SIG-M5 treated with dmso at 0.1 percent for 504 hours (cell line): ENCODE measurements at regions not wholly inside any gene's neighbourhood (a gene's known extent, or its start where the extent isn't known, plus 50 kb on each side); places are given as distances from the start of the nearest gene placed in this dataset.

Experiments
- DNase-seq: peaks from one replicate; lab custom pipeline; 2025; ENCODE audit not compliant: unreplicated experiment; lab: John Stamatoyannopoulos, UW

GRCh38 chr20:20888266-20888656, 175.8 kb upstream of the RALGAPA2 start:
- no peak for DNase-seq

DNA sequence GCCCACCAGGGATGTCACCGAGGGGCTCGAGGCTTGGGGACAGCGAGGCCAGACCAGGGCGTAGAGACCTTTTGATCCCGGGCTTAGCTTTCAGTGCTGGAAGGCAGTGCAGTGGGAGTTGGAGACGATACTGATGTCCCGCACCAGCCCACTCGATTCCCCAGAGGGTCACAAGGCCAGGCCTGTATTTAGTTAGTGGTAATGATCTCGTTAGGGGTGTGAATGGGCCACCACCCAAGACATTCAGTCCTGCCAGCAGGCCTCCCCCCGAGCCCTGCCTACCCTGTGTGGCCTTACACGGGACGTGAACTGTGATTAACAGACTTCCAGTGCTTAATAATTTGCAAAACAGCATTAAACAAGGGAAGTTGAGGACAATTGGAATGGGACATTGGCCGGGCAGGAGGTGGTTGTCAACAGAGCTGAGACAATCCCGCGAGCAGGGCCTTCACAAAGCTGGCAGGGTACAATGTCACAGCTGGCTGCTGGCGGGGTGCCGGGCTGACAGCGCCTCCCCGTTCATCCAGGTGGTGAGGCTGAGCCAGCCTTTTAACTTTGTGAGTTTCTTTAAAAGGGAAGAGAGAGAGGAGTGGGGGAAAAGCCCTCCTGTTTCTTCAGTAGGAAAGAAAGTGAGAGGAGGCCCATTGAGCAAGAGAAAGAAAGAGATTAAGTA, 175.3 kb upstream of the RALGAPA2 start:
- DNase-seq, result no peak

- no peak for DNase-seq
These were observed 169.4 kb upstream of the RALGAPA2 start for GRCh38 chr20:20881808-20882207.

DNA sequence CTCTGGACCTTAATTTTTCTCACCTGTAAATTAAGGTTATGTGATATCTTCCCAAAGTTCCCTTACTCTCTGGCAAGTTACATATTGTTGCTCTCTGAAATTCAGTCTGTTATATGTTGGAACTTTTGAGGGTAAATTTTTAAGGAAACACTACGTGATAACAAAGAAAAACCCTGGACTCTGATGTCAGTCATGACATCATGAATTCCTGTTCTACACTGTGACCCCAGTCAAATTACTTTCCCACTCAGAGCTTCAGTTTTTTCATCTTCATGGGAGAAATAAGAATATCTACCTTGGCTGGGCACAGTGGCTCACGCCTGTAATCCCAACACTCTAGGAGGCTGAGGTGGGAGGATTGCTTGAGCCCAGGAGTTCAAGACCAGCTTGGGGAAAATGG, 164.6 kb upstream of the RALGAPA2 start:
- DNase-seq, result no peak

DNA sequence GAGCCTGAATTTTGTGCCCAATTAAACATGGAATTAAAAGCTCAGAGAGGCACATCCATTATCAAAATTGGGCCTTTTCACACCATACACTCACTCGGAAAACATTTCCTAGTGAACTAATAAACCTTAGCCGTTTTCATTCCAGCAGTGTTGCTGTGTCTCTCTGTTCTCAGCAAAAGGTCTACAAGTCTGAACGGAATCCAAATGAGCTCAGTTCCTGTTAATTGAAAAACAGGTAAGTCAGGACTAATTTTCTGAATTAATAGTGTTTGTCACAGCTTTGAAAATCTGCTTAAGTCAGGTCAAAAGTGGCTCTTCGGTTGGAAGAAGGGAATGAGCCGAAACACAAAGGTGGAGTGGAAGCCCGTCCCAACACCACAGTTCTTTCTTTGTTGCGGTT, 163.3 kb upstream of the RALGAPA2 start:
- no peak for DNase-seq

DNA sequence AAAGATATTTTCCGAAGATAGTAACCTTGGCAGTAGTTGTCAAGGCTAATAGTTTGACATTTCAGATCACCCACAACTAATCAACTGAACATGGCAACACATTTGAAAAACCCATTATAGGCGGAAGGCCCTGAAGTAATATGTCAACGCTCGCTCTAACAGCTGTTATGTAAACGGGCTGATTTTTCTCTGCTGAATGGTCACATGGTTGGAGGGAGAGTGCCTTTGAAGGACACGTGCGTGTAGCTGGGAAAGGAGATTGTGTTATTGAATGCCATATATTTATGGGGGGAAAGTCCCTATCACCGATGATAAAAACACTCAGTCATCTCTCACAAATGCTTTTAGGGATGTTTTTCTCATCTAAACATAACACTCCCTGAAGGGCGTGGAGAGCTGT, 160.0 kb upstream of the RALGAPA2 start:
- DNase-seq, result no peak

DNA sequence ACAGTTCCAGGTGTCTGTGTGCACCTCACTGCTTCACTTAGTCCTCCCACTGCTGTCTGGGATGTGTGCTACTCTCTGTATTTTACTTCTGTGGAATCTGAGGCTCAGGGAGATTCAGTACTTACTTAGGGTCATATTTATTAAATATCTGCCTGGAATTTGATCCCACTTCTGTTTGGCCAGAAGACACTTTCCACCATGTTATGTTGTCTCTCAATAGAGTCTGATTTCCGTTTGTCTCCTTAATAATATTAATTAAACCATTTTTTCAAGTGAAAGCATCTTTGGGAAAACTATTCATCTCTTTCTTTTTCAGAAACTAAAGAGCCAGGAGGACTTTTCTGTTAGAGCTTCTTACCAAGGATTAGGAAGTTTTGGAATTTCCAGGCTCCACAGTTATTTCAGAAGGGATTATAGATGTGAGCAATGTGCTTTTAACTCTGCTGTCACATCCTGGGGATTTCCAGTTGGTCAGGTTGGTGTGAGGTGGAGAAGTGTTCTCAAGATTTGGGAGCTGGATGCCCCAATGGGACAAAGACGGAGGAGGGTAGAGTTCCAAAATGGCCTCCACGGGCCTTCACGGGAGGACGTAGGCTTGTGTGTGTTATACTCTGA, 156.8 kb upstream of the RALGAPA2 start:
- no peak for DNase-seq

- peak; percentile 26 for DNase-seq
These were observed 152.1 kb upstream of the RALGAPA2 start for GRCh38 chr20:20864351-20865096.

GRCh38 chr20:20860078-20860806, 147.8 kb upstream of the RALGAPA2 start:
- DNase-seq, result peak; percentile 90

GRCh38 chr20:20859510-20859909, 147.1 kb upstream of the RALGAPA2 start:
- DNase-seq, result peak; percentile 19

DNA sequence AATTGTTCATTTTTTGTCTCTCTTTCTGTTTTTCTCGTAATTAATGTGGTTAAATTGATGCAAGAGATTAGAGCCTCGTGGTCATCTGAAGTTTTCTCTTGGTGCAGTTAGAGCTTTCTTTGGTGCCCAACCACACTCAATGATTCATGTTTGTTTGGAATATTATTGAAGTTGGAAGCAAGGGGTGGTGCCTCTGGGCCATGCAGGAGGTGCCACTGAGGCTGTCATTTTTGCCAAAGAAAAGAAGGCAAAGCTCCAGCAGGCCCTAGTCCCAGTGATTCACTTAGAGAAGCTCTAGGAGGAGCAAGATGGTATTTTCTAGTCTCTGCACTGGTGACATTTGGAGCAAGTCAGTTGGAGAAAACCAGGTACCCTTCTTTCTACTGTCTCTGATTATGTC, 144.5 kb upstream of the RALGAPA2 start:
- DNase-seq, result no peak

- DNase-seq, result peak; percentile 90
These were observed 143.9 kb upstream of the RALGAPA2 start for GRCh38 chr20:20856306-20856705.

GRCh38 chr20:20851385-20851784, 138.9 kb upstream of the RALGAPA2 start:
- no peak for DNase-seq

- no peak for DNase-seq
These were observed 138.0 kb upstream of the RALGAPA2 start for GRCh38 chr20:20850407-20850806.

GRCh38 chr20:20849161-20849560, 136.7 kb upstream of the RALGAPA2 start:
- no peak for DNase-seq

DNA sequence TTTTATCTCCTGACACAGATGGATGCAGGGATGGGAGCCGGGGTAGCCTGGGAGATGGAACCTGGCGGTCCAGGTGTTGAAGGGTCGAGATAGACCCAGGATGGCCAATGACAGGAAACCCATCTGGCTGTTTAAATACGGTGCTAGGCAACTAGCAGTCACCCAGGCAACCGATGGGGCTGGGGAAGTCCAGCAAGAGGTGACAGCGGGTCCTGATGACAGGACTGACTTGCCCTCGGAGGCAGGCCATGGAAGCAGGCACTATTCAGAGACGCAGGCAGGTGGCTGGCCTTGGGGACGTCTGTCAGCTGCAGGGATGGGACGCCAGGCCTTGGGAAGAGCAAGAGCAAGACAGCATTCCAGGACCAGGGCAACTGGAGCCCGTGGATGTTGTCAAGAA, 135.4 kb upstream of the RALGAPA2 start:
- no peak for DNase-seq

GRCh38 chr20:20843982-20844381, 131.5 kb upstream of the RALGAPA2 start:
- peak; percentile 20 for DNase-seq

DNA sequence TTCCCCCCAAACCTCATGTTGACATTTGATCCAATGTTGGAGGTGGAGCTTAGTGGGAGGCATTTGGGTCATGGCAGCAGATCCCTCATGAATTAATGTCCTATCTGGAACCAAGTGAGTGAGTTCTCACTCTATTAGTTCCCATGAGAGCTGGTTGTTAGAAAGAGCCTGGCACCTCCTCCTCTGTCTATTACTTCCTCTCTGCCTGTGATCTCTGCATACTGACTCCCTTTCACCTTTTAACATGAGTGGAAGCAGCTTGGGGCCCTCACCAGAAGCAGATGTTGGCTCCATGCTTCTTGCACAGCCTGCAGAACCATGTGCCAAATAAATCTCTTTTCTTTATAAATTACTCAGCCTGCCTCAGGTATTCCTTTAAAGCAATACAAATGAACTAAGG, 127.3 kb upstream of the RALGAPA2 start:
- no peak for DNase-seq

GRCh38 chr20:20837574-20838021, 125.2 kb upstream of the RALGAPA2 start:
- DNase-seq, result peak; percentile 75

- DNase-seq, result no peak
These were observed 124.4 kb upstream of the RALGAPA2 start for GRCh38 chr20:20836836-20837235.

DNA sequence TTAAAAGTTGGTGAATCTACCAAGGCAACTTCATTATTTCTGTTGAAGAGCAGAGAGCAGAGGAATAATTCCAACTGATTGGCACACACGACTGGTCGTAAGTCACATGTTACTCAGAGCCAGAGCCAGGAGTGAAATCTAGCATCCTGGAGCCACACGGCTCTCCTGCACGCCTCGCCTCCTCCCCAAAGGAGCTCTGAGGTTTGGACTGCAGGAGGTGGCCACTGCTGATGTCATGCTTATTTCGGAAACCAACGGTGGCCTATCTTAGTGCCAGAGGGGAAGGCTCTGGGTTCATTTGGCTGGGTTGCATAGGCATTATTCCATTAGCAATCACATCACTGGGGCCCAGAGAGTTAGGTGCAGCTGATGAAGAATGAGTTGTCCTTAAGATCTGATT, 123.5 kb upstream of the RALGAPA2 start:
- DNase-seq, result no peak

DNA sequence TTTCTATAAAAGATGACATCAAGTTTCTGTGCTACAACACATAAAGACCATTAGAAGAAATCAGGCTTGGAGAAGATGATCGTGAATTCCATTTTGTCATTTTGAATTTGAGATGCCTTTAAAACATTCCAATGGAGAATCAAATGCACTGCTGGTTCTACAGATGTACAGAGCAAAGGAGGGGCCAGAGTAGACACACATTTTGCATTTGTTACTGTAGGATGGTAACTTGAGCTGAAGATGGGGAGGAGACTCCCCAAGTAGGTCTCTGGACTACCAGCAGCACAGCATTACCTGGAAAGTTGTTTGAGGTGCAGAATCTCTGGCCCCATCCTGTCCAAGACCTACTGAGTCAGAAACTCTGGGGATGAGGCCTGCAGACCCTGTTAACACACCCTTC, 121.6 kb upstream of the RALGAPA2 start:
- no peak for DNase-seq
